ENCODE measurements at regions not wholly inside any gene's neighbourhood (a gene's known extent, or its start where the extent isn't known, plus 50 kb on each side); places are given as distances from the start of the nearest gene placed in this dataset.

- no peak for DNase-seq (ENCODE audit: low read depth in 2 of 2)
These were observed 230.5 kb downstream of the PIK3C3 start for GRCh38 chr18:42185486-42185885.

GRCh38 chr18:42187611-42188380, 232.8 kb downstream of the PIK3C3 start:
- no peak for DNase-seq (ENCODE audit: low read depth in 2 of 2)

- no peak for DNase-seq (ENCODE audit: low read depth in 2 of 2)
These were observed 235.6 kb downstream of the PIK3C3 start for GRCh38 chr18:42190643-42191042.

- no peak for DNase-seq (ENCODE audit: low read depth in 2 of 2)
These were observed 237.5 kb downstream of the PIK3C3 start for GRCh38 chr18:42192251-42193248.

- DNase-seq (ENCODE audit: low read depth in 2 of 2) = no peak
These were observed 241.6 kb downstream of the PIK3C3 start for GRCh38 chr18:42196651-42197050.

- DNase-seq (ENCODE audit: low read depth in 2 of 2) = no peak
These were observed 246.1 kb downstream of the PIK3C3 start for GRCh38 chr18:42201137-42201536.

GRCh38 chr18:42211201-42211600, 256.2 kb downstream of the PIK3C3 start:
- DNase-seq (ENCODE audit: low read depth in 2 of 2) = no peak

- no peak for DNase-seq (ENCODE audit: low read depth in 2 of 2)
These were observed 267.5 kb downstream of the PIK3C3 start for GRCh38 chr18:42222557-42222956.

- DNase-seq (ENCODE audit: low read depth in 2 of 2) = no peak
These were observed 273.5 kb downstream of the PIK3C3 start for GRCh38 chr18:42228581-42228980.

GRCh38 chr18:42229211-42230210, 274.5 kb downstream of the PIK3C3 start:
- no peak for DNase-seq (ENCODE audit: low read depth in 2 of 2)

- no peak for DNase-seq (ENCODE audit: low read depth in 2 of 2)
These were observed 275.6 kb downstream of the PIK3C3 start for GRCh38 chr18:42230636-42231035.

GRCh38 chr18:42231284-42231683, 276.2 kb downstream of the PIK3C3 start:
- no peak for DNase-seq (ENCODE audit: low read depth in 2 of 2)

GRCh38 chr18:42231796-42232195, 276.8 kb downstream of the PIK3C3 start:
- DNase-seq (ENCODE audit: low read depth in 2 of 2) = no peak

- no peak for DNase-seq (ENCODE audit: low read depth in 2 of 2)
These were observed 278.9 kb downstream of the PIK3C3 start for GRCh38 chr18:42233908-42234307.

GRCh38 chr18:42242758-42243157, 287.7 kb downstream of the PIK3C3 start:
- DNase-seq (ENCODE audit: low read depth in 2 of 2) = no peak

GRCh38 chr18:42245137-42245536, 290.1 kb downstream of the PIK3C3 start:
- no peak for DNase-seq (ENCODE audit: low read depth in 2 of 2)

GRCh38 chr18:42255908-42256765, 301.1 kb downstream of the PIK3C3 start:
- no peak for DNase-seq (ENCODE audit: low read depth in 2 of 2)

GRCh38 chr18:42258301-42258965, 303.4 kb downstream of the PIK3C3 start:
- no peak for DNase-seq (ENCODE audit: low read depth in 2 of 2)

GRCh38 chr18:42261731-42262130, 306.7 kb downstream of the PIK3C3 start:
- no peak for DNase-seq (ENCODE audit: low read depth in 2 of 2)

GRCh38 chr18:42264497-42264896, 309.5 kb downstream of the PIK3C3 start:
- DNase-seq (ENCODE audit: low read depth in 2 of 2) = no peak
